Stromal cell of bone marrow (primary cell): ENCODE measurements at regions not wholly inside any gene's neighbourhood (a gene's known extent, or its start where the extent isn't known, plus 50 kb on each side); places are given as distances from the start of the nearest gene placed in this dataset.
"Not testable (repeated sequence)": the region's sequence is repeated elsewhere in the genome, so short reads cannot be mapped to it uniquely, and the experiment has no call there.

Experiments
- DNase-seq: peaks from one replicate; pipeline ENCODE4 v3.0.0-alpha.2; 2012; ENCODE audit warnings: low read depth

DNA sequence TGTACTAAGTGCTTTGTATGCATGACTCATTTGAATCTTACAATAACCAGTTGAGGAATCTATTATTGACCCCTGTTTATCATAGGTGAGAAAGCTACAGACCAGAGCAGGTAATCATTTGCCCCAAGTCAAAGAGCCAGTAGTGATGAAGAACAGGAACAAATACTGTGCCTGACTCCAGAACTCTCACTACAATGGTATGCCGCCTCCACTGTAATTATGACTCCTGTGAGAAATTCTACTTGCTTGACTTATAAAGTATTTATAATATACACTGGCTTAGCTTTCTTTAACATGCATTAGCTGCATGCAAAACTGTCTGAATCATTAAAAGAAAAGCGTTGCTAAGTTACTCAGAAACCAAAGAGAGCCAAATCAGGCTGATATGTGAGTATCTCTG lies 92.6 kb downstream of the ZNF281 start:
- DNase-seq: no peak

DNA sequence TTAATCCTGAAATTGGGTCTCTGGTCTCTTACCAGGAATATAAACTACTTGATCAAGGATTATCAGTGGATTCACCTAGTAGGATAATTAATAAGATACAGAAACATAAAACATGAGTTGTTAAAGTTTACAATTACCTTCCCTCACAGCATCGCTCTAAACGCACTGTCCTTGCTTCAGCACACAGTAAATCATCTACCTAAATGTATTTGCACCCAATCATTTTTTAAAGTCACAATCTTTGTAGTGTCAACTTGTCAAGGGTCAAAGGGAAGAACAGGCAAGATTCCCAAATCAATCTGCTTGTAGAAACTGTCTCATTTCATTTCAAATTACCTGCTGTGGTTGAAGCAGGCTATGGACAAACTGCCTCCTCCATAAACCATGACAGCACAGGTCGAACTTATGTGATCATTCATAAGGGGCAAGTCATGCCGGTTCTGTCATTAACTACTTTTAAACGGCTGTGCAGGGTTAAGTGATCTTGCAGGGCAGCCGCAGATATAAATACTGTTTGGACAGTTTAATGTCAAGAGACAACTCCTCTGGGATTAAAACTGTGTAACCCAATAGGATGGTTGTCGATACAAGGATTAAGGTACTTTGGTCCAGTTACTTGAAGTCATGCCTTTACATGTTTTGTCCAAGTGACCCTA lies 93.6 kb downstream of the ZNF281 start:
- DNase-seq: no peak

GRCh38 chr1:200314085-200314750 lies 95.6 kb downstream of the ZNF281 start:
- DNase-seq: no peak

- no peak for DNase-seq
Observed at GRCh38 chr1:200311256-200311655, 98.6 kb downstream of the ZNF281 start.

DNA sequence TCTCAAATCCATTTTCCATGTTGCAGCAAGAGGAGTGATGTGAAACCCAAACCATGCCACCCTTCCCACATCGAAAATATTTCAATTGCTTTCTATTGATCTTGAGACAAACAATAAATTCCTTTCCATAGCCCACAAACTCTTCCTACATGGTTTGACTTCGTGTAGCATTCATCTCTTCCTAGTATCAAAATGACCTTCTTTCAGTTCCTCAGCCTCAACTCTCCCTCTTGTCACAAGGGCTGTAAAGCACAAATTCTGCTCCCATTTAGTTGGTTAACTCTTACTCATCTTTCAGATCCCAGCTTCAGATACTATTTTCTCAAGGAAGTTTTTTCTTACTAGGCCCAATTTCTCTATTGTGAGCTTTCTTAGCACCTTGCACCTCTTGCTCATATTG lies 99.0 kb downstream of the ZNF281 start:
- no peak for DNase-seq

DNA sequence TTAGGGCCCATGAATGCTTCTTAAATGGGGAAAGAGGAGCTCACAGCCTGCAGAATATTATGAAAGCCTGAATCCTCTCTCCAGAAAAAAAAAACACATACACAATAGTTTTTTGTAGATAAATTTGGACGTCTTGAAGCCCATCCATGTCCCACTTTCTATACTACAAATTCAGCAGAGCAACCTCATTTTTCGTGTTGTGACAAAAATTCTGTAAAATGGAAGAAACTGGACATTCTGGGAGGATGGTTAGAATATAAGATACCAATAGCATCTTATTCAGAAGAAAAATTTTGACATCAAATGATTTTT lies 102.1 kb downstream of the ZNF281 start:
- no peak for DNase-seq

DNA sequence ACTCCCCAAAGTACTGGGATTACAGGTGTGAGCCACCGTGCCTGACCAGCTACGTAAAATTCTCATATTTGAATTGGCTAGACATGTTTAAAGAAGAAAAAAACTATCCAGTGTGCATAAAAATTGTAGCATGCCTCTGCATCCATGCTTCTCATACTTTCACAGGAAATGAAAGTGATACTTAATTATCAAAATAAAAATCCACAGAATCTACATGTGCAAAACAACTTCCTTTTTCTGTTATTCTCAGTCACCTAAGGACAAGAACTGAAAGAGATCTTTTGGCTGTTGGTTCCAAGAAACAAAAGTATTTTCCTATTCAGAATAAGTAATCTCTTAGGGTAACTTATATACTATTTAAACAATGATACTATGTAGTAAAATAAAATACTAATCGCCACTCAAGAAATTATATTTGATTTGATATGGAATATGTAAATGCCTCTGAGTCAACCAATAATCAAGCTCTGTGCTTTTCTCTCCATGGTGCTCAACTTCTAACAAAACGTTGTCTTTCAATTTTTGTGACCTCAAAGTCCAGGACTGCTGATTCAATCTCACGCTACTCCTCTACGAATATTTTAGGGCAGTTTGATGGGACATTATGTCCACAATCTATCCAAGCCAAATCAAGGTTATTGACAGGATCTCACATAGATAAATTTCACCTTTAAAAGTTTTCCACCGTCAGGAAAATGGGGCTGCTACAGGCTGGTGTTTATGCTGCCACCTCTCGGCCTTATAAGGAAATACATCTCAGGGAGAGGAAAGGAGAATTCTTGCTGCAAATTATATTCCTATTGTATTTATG lies 102.7 kb downstream of the ZNF281 start:
- no peak for DNase-seq

DNA sequence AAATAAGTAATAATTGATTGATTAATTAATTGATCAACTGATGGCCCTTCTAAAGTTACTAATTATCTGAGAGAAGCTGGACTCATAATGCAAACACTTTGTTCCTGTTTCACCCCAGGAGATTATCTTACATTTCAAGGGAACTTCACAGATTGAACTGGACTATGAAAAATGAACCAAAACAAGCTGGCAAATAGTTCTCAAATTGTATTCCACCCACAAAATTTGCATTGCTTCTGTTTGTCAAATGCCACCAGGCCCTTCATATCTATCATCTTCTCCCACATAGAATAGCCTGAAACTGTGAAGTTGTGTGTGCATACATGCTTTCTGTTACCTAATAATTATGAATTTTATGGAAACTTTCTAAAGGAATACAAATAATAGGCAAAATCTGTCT lies 104.0 kb downstream of the ZNF281 start:
- DNase-seq: no peak

- DNase-seq: no peak
Observed at GRCh38 chr1:200304171-200304570, 105.7 kb downstream of the ZNF281 start.

DNA sequence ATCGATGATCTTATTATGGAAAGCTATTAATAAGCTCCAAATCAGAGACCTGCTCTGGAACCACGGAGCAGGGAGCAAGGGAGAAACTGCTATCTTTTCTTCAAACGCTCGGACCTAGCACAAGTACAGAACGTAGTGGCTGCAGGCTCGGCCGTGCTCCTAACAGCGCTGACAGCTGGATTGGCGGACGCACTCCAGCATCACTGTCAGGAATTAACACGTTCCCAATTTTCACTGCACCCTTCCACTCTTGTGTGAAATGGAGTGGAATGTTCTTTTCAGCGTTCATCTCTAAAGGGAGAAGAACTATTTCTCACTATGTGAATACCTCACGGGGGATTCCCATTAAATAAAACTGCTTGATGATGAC lies 106.9 kb downstream of the ZNF281 start:
- DNase-seq: no peak

GRCh38 chr1:200302192-200302920 lies 107.5 kb downstream of the ZNF281 start:
- no peak for DNase-seq

DNA sequence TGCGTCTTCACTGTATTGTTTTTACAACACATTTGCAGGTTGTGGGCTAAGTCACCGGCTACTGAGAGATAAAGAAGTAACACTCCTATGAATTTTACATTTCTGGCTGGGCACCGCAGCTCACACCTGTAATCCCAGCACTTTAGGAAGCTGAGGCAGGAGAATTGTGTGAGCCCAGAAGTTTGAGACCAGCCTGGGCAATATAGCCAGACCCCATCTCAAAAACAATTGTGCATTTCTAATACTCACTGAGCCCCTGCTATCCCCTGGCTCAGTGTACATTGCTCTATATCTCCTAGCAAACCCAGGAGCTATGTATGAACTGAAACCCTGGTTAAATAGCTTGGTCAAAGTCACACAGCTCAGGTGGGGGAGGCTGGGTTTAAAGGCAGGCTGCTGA lies 108.7 kb downstream of the ZNF281 start:
- DNase-seq: no peak

- DNase-seq: no peak
Observed at GRCh38 chr1:200299571-200299970, 110.3 kb downstream of the ZNF281 start.

DNA sequence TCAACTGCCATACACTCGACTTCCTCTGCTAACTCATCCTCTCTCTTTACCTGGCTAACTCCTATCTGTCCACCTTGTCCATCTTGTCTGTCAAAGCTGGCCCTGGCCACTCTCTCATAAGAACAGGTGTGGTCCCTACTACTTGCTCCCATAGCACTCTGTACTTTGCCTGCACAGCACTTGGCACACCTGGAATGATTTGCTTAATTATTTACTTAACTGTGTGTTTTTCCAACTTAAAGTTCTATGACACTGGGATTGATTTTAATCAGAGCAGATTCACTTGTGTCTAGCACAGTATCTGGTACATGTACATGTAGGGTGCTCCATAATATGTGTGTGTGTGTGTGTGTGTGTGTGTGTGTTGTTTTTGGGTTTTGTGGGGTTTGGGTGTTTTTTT lies 111.6 kb downstream of the ZNF281 start:
- DNase-seq: no peak

- no peak for DNase-seq
Observed at GRCh38 chr1:200296091-200296661, 113.7 kb downstream of the ZNF281 start.

GRCh38 chr1:200294241-200294640 lies 115.6 kb downstream of the ZNF281 start:
- no peak for DNase-seq

GRCh38 chr1:200292699-200293098 lies 117.1 kb downstream of the ZNF281 start:
- DNase-seq: no peak

GRCh38 chr1:200291106-200291505 lies 118.7 kb downstream of the ZNF281 start:
- DNase-seq: no peak

- DNase-seq: no peak
Observed at GRCh38 chr1:200290010-200290685, 119.7 kb downstream of the ZNF281 start.

- no peak for DNase-seq
Observed at GRCh38 chr1:200288226-200288625, 121.6 kb downstream of the ZNF281 start.

GRCh38 chr1:200284236-200284635 lies 125.6 kb downstream of the ZNF281 start:
- DNase-seq: not testable (repeated sequence)
